SKM-1 (cell line): ENCODE measurements at regions not wholly inside any gene's neighbourhood (a gene's known extent, or its start where the extent isn't known, plus 50 kb on each side); places are given as distances from the start of the nearest gene placed in this dataset.

Experiments
- DNase-seq: peaks from one replicate; lab custom pipeline; 2025; ENCODE audit not compliant: unreplicated experiment; lab: John Stamatoyannopoulos, UW

DNA sequence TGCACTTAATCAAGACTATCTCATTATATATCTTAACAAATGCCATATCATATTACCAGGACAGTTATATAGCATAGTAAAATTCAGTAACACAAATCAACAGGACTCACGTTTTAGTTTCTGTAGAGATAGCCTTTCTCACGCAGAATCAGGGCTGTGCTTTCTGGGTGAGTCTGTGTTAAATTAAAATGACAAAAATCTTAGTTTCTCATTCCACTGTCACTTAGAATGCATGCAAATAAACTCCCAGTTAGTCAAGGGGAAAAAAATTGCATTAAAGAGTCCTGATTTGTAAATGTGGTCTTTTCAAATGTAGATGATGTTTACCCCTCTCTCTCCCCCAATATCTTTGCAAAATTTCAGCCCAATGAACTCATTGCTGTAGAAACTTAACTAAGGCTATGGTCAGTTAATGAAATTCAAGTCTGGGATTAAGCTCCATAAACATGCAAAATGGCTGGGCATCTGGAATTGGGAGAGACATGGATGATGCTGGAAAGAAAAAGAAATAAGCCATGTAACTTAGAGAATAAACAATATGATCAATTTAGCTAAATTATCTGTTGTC is 77.8 kb upstream of the MGAT4C start:
- no peak for DNase-seq

- no peak for DNase-seq
Measured at GRCh38 chr12:86331457-86331856, 75.3 kb upstream of the MGAT4C start.

- no peak for DNase-seq
Measured at GRCh38 chr12:86331012-86331411, 74.8 kb upstream of the MGAT4C start.

- no peak for DNase-seq
Measured at GRCh38 chr12:86312232-86312631, 56.0 kb upstream of the MGAT4C start.
